Astrocyte (in vitro differentiated cells and primary cell): ENCODE measurements at regions not wholly inside any gene's neighbourhood (a gene's known extent, or its start where the extent isn't known, plus 50 kb on each side); places are given as distances from the start of the nearest gene placed in this dataset.

Experiments
- DNase-seq: peaks from one replicate; pipeline ENCODE4 v3.0.0-alpha.2; 2010; ENCODE audit warnings: low read depth
- FAIRE-seq: peaks from 2 replicates; lab custom pipeline; 2011; peaks lifted over from hg19 to GRCh38; lab: Jason Lieb, UNC
- H2AFZ ChIP-seq: 2 replicates; pipeline ENCODE4 v1.6.0; 2012; ENCODE audit warnings: low read depth, low read length, inconsistent platforms
- H3K27ac ChIP-seq: 2 replicates; pipeline ENCODE4 v1.5.1; 2011; ENCODE audit warnings: low read depth, low read length, inconsistent platforms
- H3K27me3 ChIP-seq: 2 replicates; pipeline ENCODE4 v1.6.0; 2011; ENCODE audit warnings: low read length, inconsistent platforms; ENCODE audit not compliant: insufficient read depth
- H3K36me3 ChIP-seq: 2 replicates; pipeline ENCODE4 v1.5.1; 2011; ENCODE audit warnings: low read length, inconsistent platforms; ENCODE audit not compliant: insufficient read depth
- H3K4me1 ChIP-seq: 2 replicates; pipeline ENCODE4 v1.5.1; 2011; ENCODE audit warnings: low read length, inconsistent platforms; ENCODE audit not compliant: insufficient read depth
- H3K4me2 ChIP-seq: 2 replicates; pipeline ENCODE4 v1.6.0; 2012; ENCODE audit warnings: low read length, inconsistent platforms
- H3K4me3 ChIP-seq: 2 replicates; pipeline ENCODE4 v1.5.1; 2011; ENCODE audit warnings: low read depth, mild to moderate bottlenecking, low read length, inconsistent platforms; ENCODE audit not compliant: insufficient read depth
- H3K79me2 ChIP-seq: 2 replicates; pipeline ENCODE4 v1.6.0; 2012; ENCODE audit warnings: mild to moderate bottlenecking, low read length, inconsistent platforms; ENCODE audit not compliant: insufficient read depth
- H3K9ac ChIP-seq: 2 replicates; pipeline ENCODE4 v1.6.0; 2012; ENCODE audit warnings: mild to moderate bottlenecking, low read length, inconsistent platforms
- H3K9me3 ChIP-seq: 2 replicates; pipeline ENCODE4 v1.5.1; 2012; ENCODE audit warnings: low read depth, mild to moderate bottlenecking, low read length, inconsistent platforms; ENCODE audit not compliant: insufficient read depth
- H4K20me1 ChIP-seq: 2 replicates; pipeline ENCODE4 v1.6.0; 2012; ENCODE audit warnings: low read length, inconsistent platforms; ENCODE audit not compliant: insufficient read depth
- H3K27ac Mint-ChIP-seq: one replicate; pipeline ENCODE4 v1.8.0; 2021; ENCODE audit warnings: mild to moderate bottlenecking, mixed read lengths; ENCODE audit not compliant: unreplicated experiment
- H3K27me3 Mint-ChIP-seq: one replicate; pipeline ENCODE4 v1.8.0; 2021; ENCODE audit warnings: low read depth, mixed read lengths; ENCODE audit not compliant: unreplicated experiment
- H3K36me3 Mint-ChIP-seq: one replicate; pipeline ENCODE4 v1.8.0; 2021; ENCODE audit warnings: low read depth, mixed read lengths; ENCODE audit not compliant: unreplicated experiment
- H3K4me1 Mint-ChIP-seq: one replicate; pipeline ENCODE4 v1.8.0; 2021; ENCODE audit warnings: low read depth, mixed read lengths; ENCODE audit not compliant: unreplicated experiment
- H3K4me3 Mint-ChIP-seq: one replicate; pipeline ENCODE4 v1.8.0; 2021; ENCODE audit warnings: mild to moderate bottlenecking, moderate library complexity, mixed read lengths; ENCODE audit not compliant: unreplicated experiment
- H3K9me3 Mint-ChIP-seq: one replicate; pipeline ENCODE4 v1.8.0; 2021; ENCODE audit warnings: mild to moderate bottlenecking, mixed read lengths; ENCODE audit not compliant: unreplicated experiment
- CTCF ChIP-seq: IDR thresholded peaks from 2 replicates; pipeline ENCODE4 v1.5.1; 2011; ENCODE audit warnings: low read depth, mild to moderate bottlenecking, inconsistent platforms, low read length, moderate library complexity; ENCODE audit not compliant: insufficient read depth
- EZH2 ChIP-seq: IDR thresholded peaks from 2 replicates; pipeline ENCODE4 v1.6.1; 2012; ENCODE audit warnings: mild to moderate bottlenecking, low read length, inconsistent platforms; ENCODE audit not compliant: insufficient read depth

- Histone ChIP-seq H4K20me1 (no peaks in the 10 kb centered on the region), H3K9ac (no peak overlapping the region), H3K4me3 (no peak overlapping the region), H2AFZ (no peak overlapping the region), H3K27ac (no peak overlapping the region), H3K36me3 (no peaks in the 10 kb centered on the region), H3K27me3 (peaks cover 14% of the 10 kb centered on the region), H3K4me2 (no peak overlapping the region), H3K9me3 (peaks cover 6% of the 10 kb centered on the region), H3K4me1 (no peaks in the 10 kb centered on the region), H3K79me2 (no peaks in the 10 kb centered on the region)
- DNase-seq (no peak), FAIRE-seq (no peak)
- no peak for TF ChIP-seq CTCF
- no peak for TF ChIP-seq EZH2
- Mint-ChIP-seq H3K9me3 (peaks cover 18% of the 10 kb centered on the region), H3K27me3 (peaks cover 24% of the 10 kb centered on the region), H3K4me1 (no peaks in the 10 kb centered on the region), H3K27ac (no peak overlapping the region), H3K4me3 (no peak overlapping the region), H3K36me3 (peaks cover 10% of the 10 kb centered on the region)
These were observed 78.3 kb downstream of the PSMG1 start for GRCh38 chr21:39104911-39105310.

GRCh38 chr21:39103689-39104088 lies 79.6 kb downstream of the PSMG1 start:
- Histone ChIP-seq H3K36me3 (no peaks in the 10 kb centered on the region), H3K79me2 (no peaks in the 10 kb centered on the region), H3K4me3 (no peak overlapping the region), H3K27ac (no peak overlapping the region), H3K27me3 (peaks cover 10% of the 10 kb centered on the region), H2AFZ (no peak overlapping the region), H4K20me1 (no peaks in the 10 kb centered on the region), H3K4me1 (no peaks in the 10 kb centered on the region), H3K4me2 (no peak overlapping the region), H3K9me3 (peaks cover 9% of the 10 kb centered on the region), H3K9ac (no peak overlapping the region)
- TF ChIP-seq EZH2, result no peak
- no peak for TF ChIP-seq CTCF
- Mint-ChIP-seq H3K9me3 (peaks cover 19% of the 10 kb centered on the region), H3K4me1 (no peaks in the 10 kb centered on the region), H3K36me3 (peaks cover 10% of the 10 kb centered on the region), H3K27ac (no peak overlapping the region), H3K4me3 (no peak overlapping the region), H3K27me3 (peaks cover 24% of the 10 kb centered on the region)
- FAIRE-seq (no peak), DNase-seq (no peak)

GRCh38 chr21:39099859-39100258 lies 83.4 kb downstream of the PSMG1 start:
- Mint-ChIP-seq H3K27me3 (peaks cover 31% of the 10 kb centered on the region), H3K27ac (no peak overlapping the region), H3K9me3 (peaks cover 15% of the 10 kb centered on the region), H3K36me3 (peaks cover 4% of the 10 kb centered on the region), H3K4me3 (no peak overlapping the region), H3K4me1 (peaks cover 7% of the 10 kb centered on the region)
- TF ChIP-seq CTCF, result no peak
- no peak for TF ChIP-seq EZH2
- no peak overlapping the region for H2AFZ ChIP-seq
- H3K79me2 ChIP-seq, result no peaks in the 10 kb centered on the region
- H4K20me1 ChIP-seq, result no peaks in the 10 kb centered on the region
- no peak overlapping the region for H3K27ac ChIP-seq
- peaks cover 9% of the 10 kb centered on the region for H3K9me3 ChIP-seq
- H3K36me3 ChIP-seq, result no peaks in the 10 kb centered on the region
- no peaks in the 10 kb centered on the region for H3K4me1 ChIP-seq
- no peak overlapping the region for H3K4me3 ChIP-seq
- no peak overlapping the region for H3K9ac ChIP-seq
- no peak for FAIRE-seq
- DNase-seq, result no peak
- peaks cover 13% of the 10 kb centered on the region for H3K27me3 ChIP-seq
- H3K4me2 ChIP-seq, result no peak overlapping the region
